ENCODE measurements at regions not wholly inside any gene's neighbourhood (a gene's known extent, or its start where the extent isn't known, plus 50 kb on each side); places are given as distances from the start of the nearest gene placed in this dataset.

- POLR2A ChIA-PET: no interaction called here
- Histone ChIP-seq H3K27ac (ENCODE audit: extremely low read length, insufficient read depth, low read length) (no peak overlapping the region), H3K36me3 (replicated peaks in 1 of 2; ENCODE audit: control insufficient read depth in 1 of 2, insufficient read depth in 2 of 2, low read length in 2 of 2) (no peaks in the 10 kb centered on the region), H3K9me3 (ENCODE audit: low read length) (no peaks in the 10 kb centered on the region), H3K4me1 (ENCODE audit: insufficient read depth, low read length) (no peaks in the 10 kb centered on the region), H4K20me1 (ENCODE audit: insufficient read depth, low read length) (no peaks in the 10 kb centered on the region), H3K79me2 (ENCODE audit: insufficient read depth, low read length) (no peaks in the 10 kb centered on the region), H3K27me3 (ENCODE audit: control insufficient read depth in 1 of 2, insufficient read depth in 2 of 2, low read length in 2 of 2) (no peaks in the 10 kb centered on the region), H2AFZ (ENCODE audit: low read length) (no peak overlapping the region), H3K4me3 (replicated peaks in 1 of 3; ENCODE audit: insufficient read depth in 1 of 3, low read depth in 2 of 3, low read length in 3 of 3) (no peak overlapping the region), H3K4me2 (ENCODE audit: low read depth, low read length) (no peak overlapping the region), H3K9ac (ENCODE audit: insufficient read depth, low read depth, low read length) (no peak overlapping the region)
- CTCF ChIA-PET (ENCODE audit: low intra/inter-chr PET ratio, low total read pairs): no interaction called here
- in situ Hi-C loops (cut with HindIII; ENCODE audit: extremely low pct_ligation_motif_present, low pct_unique_long_range_greater_than_20kb): no loop called here
- no peak for ATAC-seq
- BruUV-seq (replicated peaks): no TSS peak
- FAIRE-seq: no peak
- DNase-seq (ENCODE audit: low spot score): no peak
- intact Hi-C loops (cut with micrococcal nuclease; ENCODE audit: unreplicated experiment): no loop called here
- TF ChIP-seq THRA (CRISPR knock-in tag; IDR thresholded peaks at IDR 0.05; ENCODE audit: borderline replicate concordance) (no peak), ZNF724P (CRISPR knock-in tag; IDR thresholded peaks at IDR 0.05; ENCODE audit: borderline replicate concordance) (no peak), ZNF660 (CRISPR knock-in tag; IDR thresholded peaks at IDR 0.05; ENCODE audit: borderline replicate concordance, low read depth) (no peak), DNMT1 (CRISPR knock-in tag; IDR thresholded peaks at IDR 0.05) (no peak), PHF5A (CRISPR knock-in tag; IDR thresholded peaks at IDR 0.05; ENCODE audit: low read depth, unreplicated experiment) (no peak), LBX2 (CRISPR knock-in tag; IDR thresholded peaks at IDR 0.05; ENCODE audit: borderline replicate concordance) (no peak), ZFP36L1 (CRISPR knock-in tag; IDR thresholded peaks at IDR 0.05) (no peak), HHEX (CRISPR knock-in tag; IDR thresholded peaks at IDR 0.05) (no peak), ZBTB39 (CRISPR knock-in tag; IDR thresholded peaks at IDR 0.05) (no peak), MTA1 (CRISPR knock-in tag; IDR thresholded peaks at IDR 0.05; ENCODE audit: borderline replicate concordance) (no peak), SMC3 (IDR thresholded peaks at IDR 0.05; ENCODE audit: low read length) (no peak), YY1 (IDR thresholded peaks at IDR 0.05; ENCODE audit: insufficient read depth, insufficient replicate concordance, low read depth, low read length) (no peak), EP300 (IDR thresholded peaks at IDR 0.05; ENCODE audit: low read depth in 2 of 2, low read length in 2 of 2) (no peak), EP300 (CRISPR knock-in tag; IDR thresholded peaks at IDR 0.05; ENCODE audit: borderline replicate concordance) (no peak), LCORL (IDR thresholded peaks at IDR 0.05) (no peak), LCORL (CRISPR knock-in tag; IDR thresholded peaks at IDR 0.05) (no peak), ZNF292 (CRISPR knock-in tag; IDR thresholded peaks at IDR 0.05; ENCODE audit: borderline replicate concordance, low read depth) (no peak), RCOR2 (CRISPR knock-in tag; IDR thresholded peaks at IDR 0.05) (no peak), MLX (CRISPR knock-in tag; IDR thresholded peaks at IDR 0.05) (no peak), JUN (CRISPR knock-in tag; IDR thresholded peaks at IDR 0.05) (no peak), TGIF2 (CRISPR knock-in tag; IDR thresholded peaks at IDR 0.05) (no peak)
Measured at GRCh38 chr6:119612911-119613381, 263.4 kb upstream of the MAN1A1 start.
